Endodermal cell (in vitro differentiated cells): ENCODE measurements at regions not wholly inside any gene's neighbourhood (a gene's known extent, or its start where the extent isn't known, plus 50 kb on each side); places are given as distances from the start of the nearest gene placed in this dataset.
A peak's percentile ranks its signal among the peaks of the same experiment; 100 is the strongest.

ENCODE experiments used
- DNase-seq: peaks from one replicate; pipeline ENCODE4 v3.0.0-alpha.2; 2017
- H3K27ac ChIP-seq: 2 replicates; pipeline ENCODE4 v1.5.1; 2013; ENCODE audit warnings: mild to moderate bottlenecking, low read depth, low read length, moderate library complexity
- H3K27me3 ChIP-seq: 2 replicates; pipeline ENCODE4 v1.6.1; 2013; ENCODE audit warnings: mild to moderate bottlenecking, low read length, moderate library complexity; ENCODE audit not compliant: insufficient read depth, control insufficient read depth, poor library complexity, severe bottlenecking
- H3K36me3 ChIP-seq: 2 replicates; pipeline ENCODE4 v1.7.0; 2013; ENCODE audit warnings: mild to moderate bottlenecking, low read length, moderate library complexity; ENCODE audit not compliant: control insufficient read depth, insufficient read depth
- H3K4me1 ChIP-seq: one replicate; pipeline ENCODE4 v1.7.0; 2013; ENCODE audit warnings: low read length; ENCODE audit not compliant: control insufficient read depth, insufficient read depth
- H3K4me3 ChIP-seq: 2 replicates; pipeline ENCODE4 v1.5.1; 2013; ENCODE audit warnings: mild to moderate bottlenecking, low read length, moderate library complexity
- H3K9ac ChIP-seq: 2 replicates; pipeline ENCODE4 v1.6.1; 2013; ENCODE audit warnings: mild to moderate bottlenecking, low read length, moderate library complexity; ENCODE audit not compliant: poor library complexity, severe bottlenecking; ENCODE audit errors: extremely low read depth
- H3K9me3 ChIP-seq: 2 replicates; pipeline ENCODE4 v1.6.1; 2013; ENCODE audit warnings: mild to moderate bottlenecking, low read length, moderate library complexity; ENCODE audit not compliant: control insufficient read depth
- H3K27ac Mint-ChIP-seq: 2 replicates; pipeline ENCODE4 v1.8.0; 2020; ENCODE audit warnings: mixed read lengths
- H3K27me3 Mint-ChIP-seq: 2 replicates; pipeline ENCODE4 v1.8.0; 2021; ENCODE audit warnings: mild to moderate bottlenecking, mixed read lengths; ENCODE audit not compliant: insufficient read depth
- H3K36me3 Mint-ChIP-seq: 2 replicates; pipeline ENCODE4 v1.8.0; 2020; ENCODE audit warnings: low read depth, mixed read lengths
- H3K4me1 Mint-ChIP-seq: 2 replicates; pipeline ENCODE4 v1.8.0; 2020; ENCODE audit warnings: mixed read lengths
- H3K4me3 Mint-ChIP-seq: 2 replicates; pipeline ENCODE4 v1.8.0; 2020; ENCODE audit warnings: mild to moderate bottlenecking, moderate library complexity, mixed read lengths
- H3K9me3 Mint-ChIP-seq: 2 replicates; pipeline ENCODE4 v1.8.0; 2020; ENCODE audit warnings: mild to moderate bottlenecking, mixed read lengths
- WGBS, 2 experiments: methylation state at CpG; one replicate each; pipeline versions ENCODE4 v1.1.5 to v1.1.7; 2013; ENCODE audit warnings: missing lambda C conversion rate in 2 of 2, mixed read lengths in 1 of 2; ENCODE audit not compliant: insufficient coverage in 1 of 2, insufficient read length in 1 of 2; 5-methylcytosine and 5-hydroxymethylcytosine counted together
- TF ChIP-seq, protein P1 (sequence below): fragments of 200-600 bp; sonication (generic); conservative IDR thresholded peaks from 2 replicates; pipeline ENCODE4 v1.5.0; 2021; ENCODE audit warnings: antibody characterized with exemption, mild to moderate bottlenecking

DNA sequence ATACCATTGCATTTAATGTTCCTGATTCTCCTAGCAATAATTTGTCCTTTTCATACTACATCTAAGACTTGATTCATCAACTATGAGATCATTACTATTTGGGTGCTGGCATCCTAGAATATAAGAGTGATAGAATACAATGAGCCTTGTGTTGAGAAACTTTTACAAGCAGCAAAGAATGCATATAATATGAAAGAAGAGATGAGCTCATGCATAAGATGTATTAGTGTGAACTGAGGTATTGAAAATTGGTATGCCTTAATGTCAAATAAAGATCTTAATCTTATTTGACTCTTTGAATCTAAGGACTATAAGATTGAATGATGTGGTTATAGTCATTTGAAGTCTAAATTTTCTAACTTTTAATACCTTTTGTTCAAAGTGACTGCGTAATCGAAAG, 220.0 kb upstream of the ARHGEF26 start:
- no peak for DNase-seq
- H3K36me3 Mint-ChIP-seq, result no peaks in the 10 kb centered on the region
- H3K4me1 ChIP-seq, result no peaks in the 10 kb centered on the region
- H3K27ac ChIP-seq, result no peak overlapping the region
- no peaks in the 10 kb centered on the region for H3K27me3 Mint-ChIP-seq
- TF ChIP-seq, protein P1, sequence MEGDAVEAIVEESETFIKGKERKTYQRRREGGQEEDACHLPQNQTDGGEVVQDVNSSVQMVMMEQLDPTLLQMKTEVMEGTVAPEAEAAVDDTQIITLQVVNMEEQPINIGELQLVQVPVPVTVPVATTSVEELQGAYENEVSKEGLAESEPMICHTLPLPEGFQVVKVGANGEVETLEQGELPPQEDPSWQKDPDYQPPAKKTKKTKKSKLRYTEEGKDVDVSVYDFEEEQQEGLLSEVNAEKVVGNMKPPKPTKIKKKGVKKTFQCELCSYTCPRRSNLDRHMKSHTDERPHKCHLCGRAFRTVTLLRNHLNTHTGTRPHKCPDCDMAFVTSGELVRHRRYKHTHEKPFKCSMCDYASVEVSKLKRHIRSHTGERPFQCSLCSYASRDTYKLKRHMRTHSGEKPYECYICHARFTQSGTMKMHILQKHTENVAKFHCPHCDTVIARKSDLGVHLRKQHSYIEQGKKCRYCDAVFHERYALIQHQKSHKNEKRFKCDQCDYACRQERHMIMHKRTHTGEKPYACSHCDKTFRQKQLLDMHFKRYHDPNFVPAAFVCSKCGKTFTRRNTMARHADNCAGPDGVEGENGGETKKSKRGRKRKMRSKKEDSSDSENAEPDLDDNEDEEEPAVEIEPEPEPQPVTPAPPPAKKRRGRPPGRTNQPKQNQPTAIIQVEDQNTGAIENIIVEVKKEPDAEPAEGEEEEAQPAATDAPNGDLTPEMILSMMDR, result no peak
- WGBS, 2 experiments, result 100% methylated on average over 2 of the region's 2 CpGs; no CpG with 5 or more reads in 1 of the 2 experiments
- H3K9me3 Mint-ChIP-seq, result no peaks in the 10 kb centered on the region
- H3K4me1 Mint-ChIP-seq, result peaks cover 4% of the 10 kb centered on the region
- H3K4me3 Mint-ChIP-seq, result no peak overlapping the region
- no peaks in the 10 kb centered on the region for H3K36me3 ChIP-seq
- no peaks in the 10 kb centered on the region for H3K27me3 ChIP-seq
- H3K27ac Mint-ChIP-seq, result no peak overlapping the region
- H3K9me3 ChIP-seq, result no peaks in the 10 kb centered on the region
- no peak overlapping the region for H3K9ac ChIP-seq
- no peak overlapping the region for H3K4me3 ChIP-seq

GRCh38 chr3:153901991-153902390, 219.2 kb upstream of the ARHGEF26 start:
- Histone ChIP-seq H3K4me3 (no peak overlapping the region), H3K27me3 (no peaks in the 10 kb centered on the region), H3K36me3 (no peaks in the 10 kb centered on the region), H3K9ac (no peak overlapping the region), H3K27ac (no peak overlapping the region), H3K9me3 (no peaks in the 10 kb centered on the region), H3K4me1 (no peaks in the 10 kb centered on the region)
- Mint-ChIP-seq H3K27me3 (no peaks in the 10 kb centered on the region), H3K4me1 (no peaks in the 10 kb centered on the region), H3K36me3 (no peaks in the 10 kb centered on the region), H3K4me3 (no peak overlapping the region), H3K27ac (no peak overlapping the region), H3K9me3 (no peaks in the 10 kb centered on the region)
- WGBS, 2 experiments, result 92 to 93% methylated on average over 3 of the region's 3 CpGs
- DNase-seq, result no peak
- TF ChIP-seq, protein P1, result no peak

GRCh38 chr3:153903430-153903829, 217.8 kb upstream of the ARHGEF26 start:
- H3K9me3 Mint-ChIP-seq, result no peaks in the 10 kb centered on the region
- DNase-seq, result peak; percentile 59
- H3K27me3 Mint-ChIP-seq, result no peaks in the 10 kb centered on the region
- Histone ChIP-seq H3K4me1 (no peaks in the 10 kb centered on the region), H3K27me3 (no peaks in the 10 kb centered on the region), H3K9ac (no peak overlapping the region), H3K36me3 (no peaks in the 10 kb centered on the region), H3K9me3 (no peaks in the 10 kb centered on the region), H3K27ac (no peak overlapping the region), H3K4me3 (no peak overlapping the region)
- no peaks in the 10 kb centered on the region for H3K36me3 Mint-ChIP-seq
- TF ChIP-seq, protein P1, result peak; percentile 65
- H3K4me1 Mint-ChIP-seq, result no peaks in the 10 kb centered on the region
- no peak overlapping the region for H3K27ac Mint-ChIP-seq
- no peak overlapping the region for H3K4me3 Mint-ChIP-seq
